Posterior cingulate gyrus (tissue), 11 donors: ENCODE measurements at regions not wholly inside any gene's neighbourhood (a gene's known extent, or its start where the extent isn't known, plus 50 kb on each side); places are given as distances from the start of the nearest gene placed in this dataset.
"Not testable (repeated sequence)": the region's sequence is repeated elsewhere in the genome, so short reads cannot be mapped to it uniquely, and the experiment has no call there.

ENCODE experiments used
- DNase-seq, 10 donors: peaks; one replicate each; pipeline versions ENCODE4 v3.0.0 to v3.0.0-alpha.2; 2020 to 2021; ENCODE audit warnings: mixed read lengths in 3 of 10
- intact Hi-C: fragments of 100-400 bp; cut with DNase I; formaldehyde crosslinking; loops from one replicate; pipeline ENCODE4 v1.15.1; 2023

DNA sequence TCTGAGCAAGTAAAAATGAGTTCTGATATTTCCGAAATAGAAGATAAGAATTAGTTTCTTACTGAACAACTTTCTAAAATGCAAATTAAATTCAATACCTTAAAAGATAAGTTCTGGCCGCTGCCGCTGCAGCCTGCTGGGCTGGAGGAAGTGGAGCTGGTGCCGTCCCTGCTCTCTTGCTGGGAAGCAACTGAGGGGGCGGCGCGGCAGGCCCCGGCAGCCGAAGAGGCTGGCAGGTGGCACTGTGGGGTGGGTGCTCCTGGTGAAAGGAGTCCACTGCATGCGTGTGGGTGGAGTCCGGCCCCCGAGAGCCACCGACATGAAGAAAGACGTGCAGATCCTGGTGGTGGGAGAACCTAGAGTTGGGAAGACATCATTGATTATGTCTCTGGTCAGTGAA, 89.5 kb upstream of the ZNF519 start:
- intact Hi-C loops, result no loop called here

GRCh38 chr18:14215952-14216351, 83.7 kb upstream of the ZNF519 start:
- intact Hi-C loops, DNase-seq: not testable (repeated sequence)

More for the DNA sequence above, 89.5 kb upstream of the ZNF519 start:
- DNase-seq, result peak in 3 of 10 donors; percentile 24 to 82 (median 49)

- DNase-seq, intact Hi-C loops: not testable (repeated sequence)
Observed at GRCh38 chr18:14203424-14203823, 71.2 kb upstream of the ZNF519 start.

DNA sequence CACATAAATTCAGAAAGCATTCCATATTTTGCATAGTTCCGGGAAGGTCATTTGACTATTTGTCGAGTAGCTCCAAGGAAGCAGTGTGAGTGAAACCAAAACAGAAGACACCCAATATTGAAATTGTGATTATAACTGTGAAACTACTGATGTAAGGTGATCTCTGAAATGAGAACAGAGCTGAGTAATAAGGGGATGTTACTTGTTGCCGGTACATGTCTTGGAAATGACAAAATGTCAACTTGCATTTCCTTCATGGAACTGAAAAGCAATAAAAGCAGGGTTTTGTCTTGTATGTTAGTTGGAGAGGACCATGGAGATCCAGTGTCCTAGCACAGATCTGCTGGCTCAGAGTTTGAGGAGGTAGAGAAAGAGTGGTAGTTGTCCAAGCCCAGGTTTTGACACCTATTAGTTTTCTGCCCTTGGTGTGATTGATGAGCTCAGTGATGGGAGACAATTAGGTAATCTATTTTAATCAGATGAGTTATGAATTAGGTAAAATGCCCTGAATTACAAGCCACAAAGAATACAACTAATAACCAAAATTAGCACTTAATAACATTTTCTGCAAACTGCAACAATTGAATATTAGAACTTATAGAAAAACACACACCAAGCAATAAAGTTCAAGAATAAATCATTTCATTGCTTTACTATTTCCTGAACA, 58.7 kb upstream of the ZNF519 start:
- intact Hi-C loops, DNase-seq: not testable (repeated sequence)

DNA sequence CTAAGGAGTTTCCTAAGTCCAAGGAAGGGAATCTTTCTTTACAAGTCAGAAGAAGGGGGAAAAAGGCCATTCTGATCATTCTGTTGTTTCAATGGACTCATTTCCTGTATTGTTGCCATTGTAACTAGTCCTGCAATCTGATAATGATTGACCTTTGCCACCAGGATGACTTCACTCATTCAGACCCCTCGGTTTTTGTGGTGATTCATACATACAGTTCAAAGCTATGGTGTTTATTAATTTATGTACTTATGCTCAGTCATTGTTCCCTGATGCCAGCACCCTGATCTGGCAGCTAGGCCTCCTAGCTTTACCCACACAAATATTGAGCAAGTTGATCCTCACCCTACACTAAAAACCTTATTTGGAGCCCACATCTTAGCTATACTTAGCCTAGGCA, 57.6 kb upstream of the ZNF519 start:
- intact Hi-C loops, result no loop called here
- DNase-seq, result no peak

DNA sequence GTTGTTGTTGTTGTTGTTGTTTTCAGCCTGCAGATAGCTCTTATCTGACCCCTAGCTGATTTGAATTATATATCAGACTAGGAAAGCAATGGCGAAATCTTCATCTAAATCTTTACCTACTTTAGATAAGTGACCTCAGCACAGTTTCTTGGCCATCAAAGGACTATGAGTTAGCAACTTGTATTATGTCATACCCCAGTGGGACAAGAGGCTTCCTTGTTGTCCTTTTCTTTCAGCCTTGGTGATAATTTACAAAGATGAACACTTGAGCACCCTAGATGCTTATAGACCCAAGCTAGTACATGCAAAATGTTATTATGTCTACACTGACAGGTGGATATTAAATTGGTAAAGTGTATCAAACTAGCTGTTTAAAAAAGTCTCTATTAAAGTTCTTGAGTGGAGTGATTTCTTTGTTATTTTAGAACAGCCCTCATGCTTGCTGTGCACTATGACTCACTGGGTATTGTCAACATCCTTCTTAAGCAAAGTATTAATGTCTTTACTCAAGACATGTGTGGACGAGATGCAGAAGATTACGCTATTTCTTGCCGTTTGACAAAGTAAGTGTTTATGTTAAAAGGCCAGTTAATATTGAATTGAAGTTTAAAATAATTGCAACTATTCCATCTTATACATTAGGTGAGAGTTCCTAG, 56.6 kb upstream of the ZNF519 start:
- DNase-seq, intact Hi-C loops: not testable (repeated sequence)
